ENCODE measurements at regions not wholly inside any gene's neighbourhood (a gene's known extent, or its start where the extent isn't known, plus 50 kb on each side); places are given as distances from the start of the nearest gene placed in this dataset.

DNA sequence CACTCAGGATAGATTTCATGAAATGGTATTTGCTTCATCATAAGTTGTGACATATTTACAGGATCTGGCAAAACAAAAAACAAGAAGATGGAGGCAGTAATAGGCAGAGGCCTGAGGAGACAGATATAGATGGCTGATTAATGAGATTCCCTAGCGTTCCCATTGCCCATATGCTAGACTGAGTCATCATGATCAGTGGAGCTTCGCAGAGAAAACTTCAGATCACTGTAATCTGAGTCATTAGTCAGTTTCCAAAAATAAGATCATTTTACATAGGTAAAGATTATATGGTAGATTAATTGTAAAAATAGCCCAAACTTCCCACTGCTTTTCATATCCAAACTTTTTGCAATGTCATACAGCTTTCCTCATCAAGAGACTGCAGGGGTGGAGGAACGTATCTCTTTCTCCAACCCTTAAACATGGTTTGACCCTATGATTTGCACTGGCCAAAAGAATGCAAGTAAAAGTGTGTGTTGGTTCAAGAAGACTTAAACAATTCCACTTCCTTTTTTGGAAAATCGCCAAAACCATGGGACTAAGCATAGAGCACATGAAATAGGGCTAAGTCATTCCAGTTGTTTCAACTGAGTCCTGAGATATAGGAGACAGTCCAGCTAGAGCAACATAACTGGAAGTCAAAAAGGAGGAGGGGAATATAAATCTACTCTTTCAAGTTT, 626.0 kb downstream of the RNF144B start:
- H3K27ac Mint-ChIP-seq, result no peak overlapping the region
- H3K4me1 Mint-ChIP-seq (ENCODE audit: low read depth), result no peaks in the 10 kb centered on the region
- intact Hi-C loops (cut with micrococcal nuclease), result no loop called here
- H3K4me3 Mint-ChIP-seq, result no peak overlapping the region
- H3K27me3 Mint-ChIP-seq (ENCODE audit: insufficient read depth), result no peaks in the 10 kb centered on the region
- no peaks in the 10 kb centered on the region for H3K36me3 Mint-ChIP-seq (ENCODE audit: low read depth)
- no peak for DNase-seq (ENCODE audit: low spot score)
- no peaks in the 10 kb centered on the region for H3K9me3 Mint-ChIP-seq

DNA sequence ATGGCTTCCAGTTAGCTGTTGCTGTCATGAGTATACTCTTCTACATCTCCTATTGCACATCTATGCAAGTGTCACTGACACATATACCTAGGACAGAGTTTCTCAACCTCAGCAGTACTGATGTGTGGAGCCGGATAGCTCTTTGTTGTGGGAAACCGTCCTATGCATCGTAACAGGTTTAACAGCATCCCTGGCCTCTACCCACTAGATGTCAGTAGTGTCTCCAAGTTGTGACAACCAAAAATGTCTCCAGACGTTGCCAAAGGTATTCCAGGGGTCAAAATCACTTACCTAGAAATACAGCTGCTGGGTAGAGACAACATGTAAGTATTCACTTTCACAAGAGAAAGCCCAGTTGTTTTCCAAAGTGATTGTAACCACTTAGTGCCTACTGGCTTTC, 637.6 kb downstream of the RNF144B start:
- Mint-ChIP-seq H3K4me1 (ENCODE audit: low read depth) (no peaks in the 10 kb centered on the region), H3K36me3 (ENCODE audit: low read depth) (no peaks in the 10 kb centered on the region), H3K27me3 (ENCODE audit: insufficient read depth) (no peaks in the 10 kb centered on the region), H3K9me3 (no peaks in the 10 kb centered on the region), H3K4me3 (no peak overlapping the region), H3K27ac (no peak overlapping the region)
- no peak for DNase-seq (ENCODE audit: low spot score)
- intact Hi-C loops (cut with micrococcal nuclease), result no loop called here

DNA sequence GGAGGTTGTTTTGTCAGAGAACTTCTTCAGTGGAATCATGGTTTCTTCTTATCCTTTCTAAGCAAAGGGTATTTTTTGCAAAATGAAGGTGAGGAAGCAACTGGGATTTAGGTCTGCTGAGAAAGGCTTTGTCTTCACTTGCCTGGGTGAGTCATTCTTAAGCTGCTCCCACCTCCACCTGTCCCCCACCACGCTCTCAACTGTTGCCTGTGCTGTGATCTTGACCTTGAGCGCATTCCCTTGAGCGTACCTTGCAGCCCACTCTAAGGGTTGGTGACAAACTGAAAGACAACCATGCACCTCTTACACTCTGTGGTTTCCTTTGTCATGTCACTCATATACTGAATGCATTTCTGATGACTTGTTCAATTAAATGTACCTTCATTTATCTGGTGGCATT, 641.1 kb downstream of the RNF144B start:
- no peaks in the 10 kb centered on the region for H3K9me3 Mint-ChIP-seq
- H3K27me3 Mint-ChIP-seq (ENCODE audit: insufficient read depth), result no peaks in the 10 kb centered on the region
- no peak overlapping the region for H3K27ac Mint-ChIP-seq
- no peak for DNase-seq (ENCODE audit: low spot score)
- H3K4me1 Mint-ChIP-seq (ENCODE audit: low read depth), result no peaks in the 10 kb centered on the region
- intact Hi-C loops (cut with micrococcal nuclease), result no loop called here
- H3K4me3 Mint-ChIP-seq, result no peak overlapping the region
- no peaks in the 10 kb centered on the region for H3K36me3 Mint-ChIP-seq (ENCODE audit: low read depth)

DNA sequence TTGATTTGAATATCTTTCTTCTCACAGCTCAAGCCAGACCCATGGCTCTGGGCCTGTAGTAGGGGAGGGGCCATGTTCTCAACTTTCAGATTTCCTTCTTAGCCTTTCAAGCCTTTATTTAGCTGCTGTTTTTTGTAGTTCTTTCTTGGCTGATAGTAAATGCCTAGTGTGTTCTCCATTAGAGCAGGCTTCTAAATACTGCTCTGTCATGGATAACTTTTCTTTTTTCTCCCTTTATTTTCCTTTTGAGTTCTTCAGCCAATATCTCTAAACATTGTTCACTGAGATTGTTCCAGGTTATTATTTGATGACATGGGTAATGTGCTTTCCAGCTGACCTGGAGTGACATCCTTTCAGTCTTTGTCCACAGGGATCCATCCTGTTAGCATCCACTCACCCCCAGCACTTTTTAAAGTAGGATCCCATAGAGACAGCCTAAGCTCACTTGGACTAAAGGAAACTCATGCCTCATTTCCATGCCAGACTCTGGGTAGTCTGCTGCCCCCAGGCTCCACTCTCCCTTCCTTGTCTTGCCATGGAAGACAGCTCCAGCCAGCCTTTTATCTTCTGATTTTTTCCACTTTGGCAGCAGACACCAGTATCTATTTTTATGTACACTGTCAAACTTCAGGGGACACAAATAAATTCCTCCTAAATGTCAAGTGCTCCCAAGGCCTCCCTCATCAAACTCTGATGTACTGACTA, 645.6 kb downstream of the RNF144B start:
- no peaks in the 10 kb centered on the region for H3K27me3 Mint-ChIP-seq (ENCODE audit: insufficient read depth)
- H3K27ac Mint-ChIP-seq, result no peak overlapping the region
- no peak overlapping the region for H3K4me3 Mint-ChIP-seq
- no peaks in the 10 kb centered on the region for H3K4me1 Mint-ChIP-seq (ENCODE audit: low read depth)
- H3K9me3 Mint-ChIP-seq, result peaks cover 4% of the 10 kb centered on the region
- no peaks in the 10 kb centered on the region for H3K36me3 Mint-ChIP-seq (ENCODE audit: low read depth)
- DNase-seq (ENCODE audit: low spot score), result no peak
- intact Hi-C loops (cut with micrococcal nuclease), result no loop called here

DNA sequence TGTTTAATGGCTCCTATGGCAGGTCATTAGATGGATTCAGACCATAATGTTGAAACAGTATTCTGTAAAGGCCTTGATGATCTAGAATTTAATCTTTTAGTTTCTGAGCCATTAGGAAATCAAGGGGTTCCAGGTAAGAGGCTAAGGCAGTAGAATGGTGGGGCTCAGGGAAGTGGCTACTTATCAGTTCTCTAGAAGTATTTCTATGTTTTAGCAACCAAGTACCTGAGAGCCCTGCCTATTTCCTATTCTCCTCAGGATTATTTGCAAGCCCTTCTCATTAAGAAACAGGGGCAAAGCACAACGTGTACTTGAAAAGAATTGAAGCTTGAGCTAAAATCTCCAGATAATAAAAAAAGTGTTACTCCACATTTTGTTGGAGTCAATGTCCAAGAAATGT, 646.5 kb downstream of the RNF144B start:
- H3K27me3 Mint-ChIP-seq (ENCODE audit: insufficient read depth), result no peaks in the 10 kb centered on the region
- no peak overlapping the region for H3K27ac Mint-ChIP-seq
- no peak overlapping the region for H3K4me3 Mint-ChIP-seq
- H3K4me1 Mint-ChIP-seq (ENCODE audit: low read depth), result no peaks in the 10 kb centered on the region
- peaks cover 4% of the 10 kb centered on the region for H3K9me3 Mint-ChIP-seq
- intact Hi-C loops (cut with micrococcal nuclease), result no loop called here
- DNase-seq (ENCODE audit: low spot score), result no peak
- H3K36me3 Mint-ChIP-seq (ENCODE audit: low read depth), result no peaks in the 10 kb centered on the region

DNA sequence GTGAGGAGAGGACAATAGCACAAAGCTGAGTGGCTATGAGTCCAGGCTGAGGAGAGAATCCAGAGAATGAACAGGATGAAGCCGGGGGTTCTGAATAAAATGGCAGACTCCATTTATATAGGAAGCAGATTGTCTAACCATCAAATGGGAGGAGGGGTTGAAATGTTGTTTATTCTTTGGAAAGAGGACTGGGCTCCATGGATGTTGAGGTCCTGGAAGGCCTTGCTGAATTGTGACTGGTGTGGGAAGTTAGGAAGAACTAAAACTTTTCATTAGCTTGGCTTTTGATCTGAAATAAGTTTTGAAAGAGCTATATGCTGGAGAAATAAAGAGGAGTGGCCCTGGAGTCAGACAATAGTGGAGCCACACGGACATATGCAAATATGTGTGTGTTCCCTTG, 647.8 kb downstream of the RNF144B start:
- intact Hi-C loops (cut with micrococcal nuclease), result no loop called here
- no peak for DNase-seq (ENCODE audit: low spot score)
- Mint-ChIP-seq H3K27ac (no peak overlapping the region), H3K4me1 (ENCODE audit: low read depth) (no peaks in the 10 kb centered on the region), H3K27me3 (ENCODE audit: insufficient read depth) (no peaks in the 10 kb centered on the region), H3K36me3 (ENCODE audit: low read depth) (no peaks in the 10 kb centered on the region), H3K4me3 (no peak overlapping the region), H3K9me3 (peaks cover 4% of the 10 kb centered on the region)

DNA sequence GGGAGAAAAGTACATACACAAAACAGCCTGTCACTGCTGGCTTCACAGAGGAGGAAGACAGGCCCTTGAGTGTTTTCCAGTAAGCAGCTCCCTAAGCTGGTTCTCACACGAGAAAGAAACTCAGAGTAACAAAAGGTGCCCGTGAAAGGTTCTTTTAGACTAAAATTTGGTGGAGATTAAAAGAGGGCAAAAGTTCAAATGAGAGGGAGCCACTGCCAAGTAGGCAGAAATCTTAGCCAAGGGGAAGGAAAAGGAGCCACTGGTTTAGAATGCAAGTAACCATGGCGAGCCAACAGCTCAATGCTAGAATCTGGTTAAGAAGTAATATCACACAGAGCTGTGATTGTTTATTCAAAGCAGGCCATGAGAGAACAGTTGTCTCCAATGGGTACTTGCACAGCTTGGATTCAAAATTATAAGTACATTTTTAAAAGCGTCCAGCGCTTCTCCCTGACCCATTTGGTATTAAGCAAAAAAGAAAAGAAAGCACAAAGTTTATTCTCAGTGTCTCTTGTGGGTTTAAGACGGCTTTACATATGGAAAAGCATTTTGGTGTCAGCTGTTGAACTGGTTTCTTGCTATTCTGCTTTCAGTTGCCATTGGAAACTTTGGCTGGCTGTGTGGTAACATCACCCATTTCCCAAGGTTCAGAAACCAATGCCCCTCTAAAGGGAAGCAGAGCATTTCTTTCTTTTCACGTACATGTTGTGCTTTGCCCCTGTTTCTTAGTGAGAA, 648.5 kb downstream of the RNF144B start:
- intact Hi-C loops (cut with micrococcal nuclease), result no loop called here
- no peak for DNase-seq (ENCODE audit: low spot score)
- peaks cover 4% of the 10 kb centered on the region for H3K9me3 Mint-ChIP-seq
- no peak overlapping the region for H3K27ac Mint-ChIP-seq
- H3K4me1 Mint-ChIP-seq (ENCODE audit: low read depth), result no peaks in the 10 kb centered on the region
- no peaks in the 10 kb centered on the region for H3K36me3 Mint-ChIP-seq (ENCODE audit: low read depth)
- H3K4me3 Mint-ChIP-seq, result no peak overlapping the region
- no peaks in the 10 kb centered on the region for H3K27me3 Mint-ChIP-seq (ENCODE audit: insufficient read depth)

DNA sequence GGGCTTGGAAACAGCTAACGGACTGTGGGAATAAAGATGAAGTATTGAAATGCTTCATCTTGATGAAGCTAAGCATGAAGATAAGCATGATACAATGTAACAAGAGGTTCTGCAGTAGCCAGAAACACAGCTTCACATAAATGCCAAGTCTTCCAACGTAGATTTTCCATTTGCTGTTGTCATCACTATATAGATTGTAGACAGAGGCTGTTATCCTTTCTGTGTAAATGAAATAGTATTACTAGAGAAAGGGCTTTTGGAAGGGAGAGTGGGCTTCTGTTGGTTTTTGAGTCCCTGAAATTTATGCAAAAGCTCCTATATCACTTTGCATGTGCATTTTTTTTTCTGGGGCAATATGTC, 649.0 kb downstream of the RNF144B start:
- no peak overlapping the region for H3K4me3 Mint-ChIP-seq
- H3K27ac Mint-ChIP-seq, result no peak overlapping the region
- H3K36me3 Mint-ChIP-seq (ENCODE audit: low read depth), result no peaks in the 10 kb centered on the region
- H3K27me3 Mint-ChIP-seq (ENCODE audit: insufficient read depth), result no peaks in the 10 kb centered on the region
- intact Hi-C loops (cut with micrococcal nuclease), result no loop called here
- no peak for DNase-seq (ENCODE audit: low spot score)
- peaks cover 4% of the 10 kb centered on the region for H3K9me3 Mint-ChIP-seq
- no peaks in the 10 kb centered on the region for H3K4me1 Mint-ChIP-seq (ENCODE audit: low read depth)

DNA sequence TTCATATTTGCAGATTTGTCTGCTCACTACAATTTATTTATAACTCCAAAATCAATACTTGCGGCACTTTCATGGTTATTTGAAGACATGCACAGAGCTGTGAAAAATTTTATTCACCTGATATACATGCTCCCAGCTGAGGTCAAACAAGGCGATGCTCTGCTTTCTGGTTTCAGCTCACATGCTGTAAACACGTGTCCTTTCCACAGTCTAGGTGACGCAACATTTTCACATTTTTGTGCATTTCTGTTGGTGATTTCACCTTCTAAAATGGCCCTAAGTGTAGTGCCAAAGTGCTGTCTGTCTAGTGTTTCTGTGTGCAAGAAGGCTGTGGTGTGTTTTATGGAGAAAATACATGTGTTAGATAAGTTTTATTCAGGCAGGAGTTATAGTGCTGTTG, 650.5 kb downstream of the RNF144B start:
- Mint-ChIP-seq H3K9me3 (peaks cover 4% of the 10 kb centered on the region), H3K4me3 (no peak overlapping the region), H3K27ac (no peak overlapping the region), H3K4me1 (ENCODE audit: low read depth) (no peaks in the 10 kb centered on the region), H3K36me3 (ENCODE audit: low read depth) (no peaks in the 10 kb centered on the region), H3K27me3 (ENCODE audit: insufficient read depth) (no peaks in the 10 kb centered on the region)
- DNase-seq (ENCODE audit: low spot score), result no peak
- intact Hi-C loops (cut with micrococcal nuclease), result no loop called here

DNA sequence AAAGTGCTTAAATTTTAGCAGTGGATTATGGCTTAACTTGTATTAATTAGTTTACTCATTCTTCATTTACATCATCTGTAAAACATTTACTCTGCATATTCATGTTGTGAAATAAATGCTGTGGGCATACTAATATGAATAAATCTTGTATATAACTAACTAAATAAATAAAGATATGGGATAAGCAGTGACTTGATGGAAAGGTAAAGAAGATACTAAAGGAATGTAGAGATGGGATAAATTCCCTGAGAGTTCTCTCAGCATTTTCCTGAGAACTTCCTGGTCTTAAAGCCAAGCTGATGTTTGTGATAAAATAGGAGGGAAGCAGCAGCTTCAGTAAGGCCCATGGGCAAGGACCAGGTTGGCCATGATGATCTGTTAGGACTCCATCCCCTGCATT, 652.1 kb downstream of the RNF144B start:
- Mint-ChIP-seq H3K27me3 (ENCODE audit: insufficient read depth) (no peaks in the 10 kb centered on the region), H3K4me1 (ENCODE audit: low read depth) (no peaks in the 10 kb centered on the region), H3K4me3 (no peak overlapping the region), H3K36me3 (ENCODE audit: low read depth) (no peaks in the 10 kb centered on the region), H3K27ac (no peak overlapping the region), H3K9me3 (peaks cover 4% of the 10 kb centered on the region)
- intact Hi-C loops (cut with micrococcal nuclease), result no loop called here
- no peak for DNase-seq (ENCODE audit: low spot score)

DNA sequence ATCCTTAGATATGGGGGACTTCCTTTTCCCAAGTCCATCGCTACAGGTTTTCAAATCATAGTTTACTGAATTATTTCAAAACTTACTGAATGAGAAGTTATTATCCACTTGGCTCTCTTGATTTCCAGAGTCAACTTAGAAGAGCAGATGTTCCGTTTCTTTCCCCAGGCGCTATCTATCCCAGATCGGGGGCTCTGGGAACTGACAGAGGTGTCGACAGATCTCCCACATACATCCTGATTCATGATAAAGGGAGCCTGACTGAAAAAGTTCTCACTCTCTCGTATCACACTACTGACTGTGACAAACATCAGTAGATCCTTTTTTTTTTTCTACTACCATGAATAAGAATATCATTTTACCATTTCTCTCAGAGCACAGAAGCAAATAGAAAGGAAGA, 654.8 kb downstream of the RNF144B start:
- Mint-ChIP-seq H3K27ac (no peak overlapping the region), H3K27me3 (ENCODE audit: insufficient read depth) (no peaks in the 10 kb centered on the region), H3K9me3 (peaks cover under 1% of the 10 kb centered on the region), H3K4me3 (no peak overlapping the region), H3K36me3 (ENCODE audit: low read depth) (no peaks in the 10 kb centered on the region), H3K4me1 (ENCODE audit: low read depth) (no peaks in the 10 kb centered on the region)
- intact Hi-C loops (cut with micrococcal nuclease), result no loop called here
- DNase-seq (ENCODE audit: low spot score), result no peak

DNA sequence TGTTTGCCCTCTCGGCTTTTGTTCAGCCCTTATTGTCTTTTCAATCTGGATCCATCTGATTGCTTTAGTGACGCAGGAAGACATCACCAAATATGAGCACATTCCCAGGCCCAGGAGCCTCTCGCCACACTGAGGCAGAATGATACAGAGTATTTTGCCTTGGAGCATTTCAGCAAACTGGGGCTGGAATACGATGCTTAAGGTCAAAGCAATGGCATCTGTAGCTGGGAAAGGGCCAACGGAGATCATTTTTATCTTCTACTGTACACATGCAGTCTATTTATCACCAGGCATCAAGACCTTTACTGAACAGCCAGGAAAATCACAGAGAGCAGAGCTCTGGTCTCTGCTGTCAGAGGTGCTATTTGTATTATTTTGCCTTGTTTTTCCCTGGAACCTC, 655.3 kb downstream of the RNF144B start:
- Mint-ChIP-seq H3K27me3 (ENCODE audit: insufficient read depth) (no peaks in the 10 kb centered on the region), H3K9me3 (no peaks in the 10 kb centered on the region), H3K36me3 (ENCODE audit: low read depth) (no peaks in the 10 kb centered on the region), H3K4me3 (no peak overlapping the region), H3K27ac (no peak overlapping the region), H3K4me1 (ENCODE audit: low read depth) (no peaks in the 10 kb centered on the region)
- DNase-seq (ENCODE audit: low spot score), result no peak
- intact Hi-C loops (cut with micrococcal nuclease), result no loop called here

DNA sequence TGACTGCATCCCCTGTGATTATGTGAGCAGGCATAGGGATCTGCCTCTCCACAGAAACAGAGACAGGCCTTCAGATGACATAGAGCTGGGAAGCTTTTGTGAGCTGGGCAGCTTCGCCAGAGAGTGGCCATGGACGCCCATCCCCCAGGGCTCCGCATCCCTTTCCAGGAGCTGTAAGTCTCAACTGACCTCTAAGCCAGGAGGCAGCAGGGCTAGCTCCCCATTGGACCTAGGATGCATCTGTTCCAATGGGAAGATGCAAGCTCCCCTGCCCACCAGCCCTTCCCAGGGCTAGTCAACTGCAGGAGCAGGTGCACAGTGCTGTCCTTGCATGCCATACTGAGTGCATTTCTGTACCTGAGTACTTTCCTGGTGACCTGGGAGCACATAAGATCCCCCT, 663.6 kb downstream of the RNF144B start:
- Mint-ChIP-seq H3K36me3 (ENCODE audit: low read depth) (no peaks in the 10 kb centered on the region), H3K27ac (no peak overlapping the region), H3K4me3 (no peak overlapping the region), H3K9me3 (peaks cover 20% of the 10 kb centered on the region), H3K4me1 (ENCODE audit: low read depth) (no peaks in the 10 kb centered on the region), H3K27me3 (ENCODE audit: insufficient read depth) (no peaks in the 10 kb centered on the region)
- DNase-seq (ENCODE audit: low spot score), result no peak
- intact Hi-C loops (cut with micrococcal nuclease), result no loop called here

Data from activated T-helper 1 cell treated with anti-CD3 and anti-CD28 coated beads, Interleukin-12 subunit alpha, Interleukin-12 subunit beta, Interleukin-2, Interleukin-4 antibody, amounts not matched to agents 30 ng/mL and 10 ng/mL and 1 ng/mL, durations not matched to agents 14 hours and 24 hours and 36 hours (primary cell).